ENCODE measurements at regions not wholly inside any gene's neighbourhood (a gene's known extent, or its start where the extent isn't known, plus 50 kb on each side); places are given as distances from the start of the nearest gene placed in this dataset.

DNA sequence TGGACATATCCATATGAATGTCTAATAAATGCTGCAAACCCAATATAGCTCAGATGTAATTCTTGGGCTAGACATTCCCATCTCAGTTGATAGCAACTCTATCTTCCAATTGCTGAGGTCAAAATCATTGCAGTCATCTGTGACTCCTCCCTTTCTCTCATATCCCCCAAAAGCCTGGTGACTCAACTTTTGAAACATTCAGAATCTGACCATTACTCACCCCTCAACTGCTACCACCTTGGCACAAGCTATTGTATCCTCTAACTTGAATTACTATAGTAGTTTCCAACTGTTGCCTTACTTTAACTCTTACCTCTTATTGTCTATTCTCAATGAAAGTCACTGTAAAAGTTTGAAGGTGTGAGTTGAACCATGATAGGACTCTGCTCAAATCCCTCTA lies 600.1 kb upstream of the RGMB start:
- Histone ChIP-seq H3K18ac (ENCODE audit: low read depth, low read length) (no peak overlapping the region; the same call in 1 of the 2 replicates), H2AK9ac (replicated peaks; ENCODE audit: low read depth, low read length, poor library complexity) (no peak overlapping the region), H4K5ac (ENCODE audit: low read depth, low read length) (no peak overlapping the region), H4K91ac (ENCODE audit: insufficient read depth, low read depth, low read length) (no peak overlapping the region), H2BK5ac (ENCODE audit: low read depth, low read length, poor library complexity, severe bottlenecking) (no peak overlapping the region), H3K27ac (ENCODE audit: insufficient read depth, low read length) (no peak overlapping the region), H3K4me2 (ENCODE audit: low read depth, low read length) (no peak overlapping the region), H3K4me1 (ENCODE audit: control insufficient read depth, insufficient read depth, low read length) (peaks cover 2% of the 10 kb centered on the region; the same call in 1 of the 2 replicates), H3K4me3 (ENCODE audit: insufficient read depth, low read depth, low read length) (no peak overlapping the region), H3K9ac (ENCODE audit: low read depth, low read length) (no peak overlapping the region), H2BK120ac (ENCODE audit: low read depth, low read length) (no peak overlapping the region), H2AFZ (replicated peaks; ENCODE audit: low read length, poor library complexity) (no peak overlapping the region), H3K23ac (ENCODE audit: low read depth, low read length) (no peak overlapping the region), H2AK5ac (ENCODE audit: low read depth, low read length) (no peak overlapping the region), H3K79me1 (ENCODE audit: low read depth in 1 of 2, low read length in 2 of 2) (no peaks in the 10 kb centered on the region), H3K9me3 (ENCODE audit: control insufficient read depth, insufficient read depth, low read length) (no peaks in the 10 kb centered on the region), H2BK20ac (ENCODE audit: low read depth, low read length) (no peak overlapping the region), H3K14ac (replicated peaks; ENCODE audit: low read depth, low read length) (no peak overlapping the region), H3K56ac (ENCODE audit: extremely low read depth, insufficient read depth, low read length) (no peak overlapping the region), H3K27me3 (ENCODE audit: control insufficient read depth, insufficient read depth, low read length) (no peaks in the 10 kb centered on the region), H3K36me3 (ENCODE audit: control insufficient read depth, insufficient read depth, low read length) (no peaks in the 10 kb centered on the region), H3K9me1 (ENCODE audit: insufficient read depth, low read length) (no peaks in the 10 kb centered on the region), H4K8ac (ENCODE audit: low read depth in 2 of 2, low read length in 2 of 2) (no peak overlapping the region), H4K20me1 (ENCODE audit: insufficient read depth, low read length) (no peaks in the 10 kb centered on the region), H2BK15ac (ENCODE audit: low read depth, low read length) (no peak overlapping the region), H3K4ac (ENCODE audit: low read depth, low read length) (no peak overlapping the region)
- no TSS peak for BruUV-seq (replicated peaks)
- in situ Hi-C loops (cut with MboI; ENCODE audit: low sequenced_read_pairs) = no loop called here
- dilution Hi-C loops (cut with HindIII; ENCODE audit: low sequenced_read_pairs, unreplicated experiment) = no loop called here
- intact Hi-C loops (cut with micrococcal nuclease) = no loop called here
- peak; percentile 59 for ATAC-seq (ENCODE audit: low read depth)
- ChIA-PET CTCF (no interaction called here), POLR2A (ENCODE audit: unreplicated experiment) (no interaction called here)
- TF ChIP-seq, protein P1, sequence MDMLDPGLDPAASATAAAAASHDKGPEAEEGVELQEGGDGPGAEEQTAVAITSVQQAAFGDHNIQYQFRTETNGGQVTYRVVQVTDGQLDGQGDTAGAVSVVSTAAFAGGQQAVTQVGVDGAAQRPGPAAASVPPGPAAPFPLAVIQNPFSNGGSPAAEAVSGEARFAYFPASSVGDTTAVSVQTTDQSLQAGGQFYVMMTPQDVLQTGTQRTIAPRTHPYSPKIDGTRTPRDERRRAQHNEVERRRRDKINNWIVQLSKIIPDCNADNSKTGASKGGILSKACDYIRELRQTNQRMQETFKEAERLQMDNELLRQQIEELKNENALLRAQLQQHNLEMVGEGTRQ (IDR thresholded peaks at IDR 0.05; ENCODE audit: low read depth, low read length) = no peak
- TF ChIP-seq RFX5 (IDR thresholded peaks at IDR 0.05; ENCODE audit: low read depth, low read length) (no peak), CHD1 (IDR thresholded peaks at IDR 0.05; ENCODE audit: low read depth, low read length) (no peak), MAFK (IDR thresholded peaks at IDR 0.05; ENCODE audit: low read depth, low read length) (no peak), POLR2A (IDR thresholded peaks at IDR 0.05; ENCODE audit: low read depth, low read length) (no peak)
- DNase-seq = peak; percentile 84
